HG03066 (cell line): ENCODE measurements at regions not wholly inside any gene's neighbourhood (a gene's known extent, or its start where the extent isn't known, plus 50 kb on each side); places are given as distances from the start of the nearest gene placed in this dataset.
"Not testable (repeated sequence)": the region's sequence is repeated elsewhere in the genome, so short reads cannot be mapped to it uniquely, and the experiment has no call there.

Experiments
- ATAC-seq: cut with Tn5 transposase; IDR thresholded peaks from one replicate; pipeline ENCODE4 v1.9.1; 2021; ENCODE audit warnings: low read depth; ENCODE audit not compliant: unreplicated experiment

- ATAC-seq: no peak
Measured at GRCh38 chr2:75846683-75847190, 136.0 kb upstream of the GCFC2 start.

- ATAC-seq: no peak
Measured at GRCh38 chr2:75844651-75845050, 133.9 kb upstream of the GCFC2 start.

- ATAC-seq: not testable (repeated sequence)
Measured at GRCh38 chr2:75834588-75834987, 123.9 kb upstream of the GCFC2 start.

GRCh38 chr2:75833386-75833785, 122.7 kb upstream of the GCFC2 start:
- no peak for ATAC-seq

GRCh38 chr2:75828826-75829225, 118.1 kb upstream of the GCFC2 start:
- no peak for ATAC-seq

GRCh38 chr2:75823515-75823914, 112.8 kb upstream of the GCFC2 start:
- ATAC-seq: not testable (repeated sequence)

GRCh38 chr2:75822336-75822735, 111.6 kb upstream of the GCFC2 start:
- ATAC-seq: no peak

GRCh38 chr2:75820693-75821092, 110.0 kb upstream of the GCFC2 start:
- no peak for ATAC-seq

- ATAC-seq: no peak
Measured at GRCh38 chr2:75810611-75811330, 100.1 kb upstream of the GCFC2 start.

GRCh38 chr2:75808793-75809535, 98.2 kb upstream of the GCFC2 start:
- ATAC-seq: no peak

GRCh38 chr2:75807992-75808391, 97.3 kb upstream of the GCFC2 start:
- ATAC-seq: no peak

- ATAC-seq: no peak
Measured at GRCh38 chr2:75801234-75801982, 90.7 kb upstream of the GCFC2 start.

- ATAC-seq: peak; percentile 64
Measured at GRCh38 chr2:75800456-75800855, 89.7 kb upstream of the GCFC2 start.

GRCh38 chr2:75799859-75800258, 89.1 kb upstream of the GCFC2 start:
- peak; percentile 48 for ATAC-seq

- no peak for ATAC-seq
Measured at GRCh38 chr2:75798569-75798968, 87.9 kb upstream of the GCFC2 start.

GRCh38 chr2:75792996-75793395, 82.3 kb upstream of the GCFC2 start:
- ATAC-seq: no peak

- ATAC-seq: no peak
Measured at GRCh38 chr2:75792146-75792545, 81.4 kb upstream of the GCFC2 start.

GRCh38 chr2:75790814-75791467, 80.2 kb upstream of the GCFC2 start:
- ATAC-seq: no peak

- no peak for ATAC-seq
Measured at GRCh38 chr2:75790121-75790813, 79.6 kb upstream of the GCFC2 start.

GRCh38 chr2:75788902-75789301, 78.2 kb upstream of the GCFC2 start:
- no peak for ATAC-seq
